DMS 273 treated with DMSO at 0.1 percent for 48 hours (cell line): ENCODE measurements at regions not wholly inside any gene's neighbourhood (a gene's known extent, or its start where the extent isn't known, plus 50 kb on each side); places are given as distances from the start of the nearest gene placed in this dataset.
A peak's percentile ranks its signal among the peaks of the same experiment; 100 is the strongest.
"Not testable (repeated sequence)": the region's sequence is repeated elsewhere in the genome, so short reads cannot be mapped to it uniquely, and the experiment has no call there.

Source experiments
- DNase-seq: peaks from one replicate; lab custom pipeline; 2025; lab: John Stamatoyannopoulos, UW

DNA sequence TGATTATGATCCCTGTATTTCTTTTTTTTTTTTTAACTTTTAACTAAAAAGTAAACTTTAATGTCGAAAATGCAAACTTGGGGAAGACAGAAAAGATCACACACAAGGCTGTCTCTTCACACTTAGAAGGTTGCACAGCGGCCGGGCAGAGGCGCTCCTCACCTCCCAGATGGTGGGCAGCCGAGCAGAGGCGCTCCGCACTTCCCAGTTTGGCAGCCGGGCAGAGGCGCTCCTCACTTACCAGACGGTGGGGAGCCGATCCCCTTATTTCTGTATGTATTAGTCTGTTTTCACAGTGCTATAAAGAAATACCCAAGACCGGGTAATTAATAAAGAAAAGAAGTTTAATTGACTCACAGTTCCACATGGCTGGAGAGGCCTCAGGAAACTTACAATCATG is 805.6 kb upstream of the SPRY2 start:
- DNase-seq, result not testable (repeated sequence)

DNA sequence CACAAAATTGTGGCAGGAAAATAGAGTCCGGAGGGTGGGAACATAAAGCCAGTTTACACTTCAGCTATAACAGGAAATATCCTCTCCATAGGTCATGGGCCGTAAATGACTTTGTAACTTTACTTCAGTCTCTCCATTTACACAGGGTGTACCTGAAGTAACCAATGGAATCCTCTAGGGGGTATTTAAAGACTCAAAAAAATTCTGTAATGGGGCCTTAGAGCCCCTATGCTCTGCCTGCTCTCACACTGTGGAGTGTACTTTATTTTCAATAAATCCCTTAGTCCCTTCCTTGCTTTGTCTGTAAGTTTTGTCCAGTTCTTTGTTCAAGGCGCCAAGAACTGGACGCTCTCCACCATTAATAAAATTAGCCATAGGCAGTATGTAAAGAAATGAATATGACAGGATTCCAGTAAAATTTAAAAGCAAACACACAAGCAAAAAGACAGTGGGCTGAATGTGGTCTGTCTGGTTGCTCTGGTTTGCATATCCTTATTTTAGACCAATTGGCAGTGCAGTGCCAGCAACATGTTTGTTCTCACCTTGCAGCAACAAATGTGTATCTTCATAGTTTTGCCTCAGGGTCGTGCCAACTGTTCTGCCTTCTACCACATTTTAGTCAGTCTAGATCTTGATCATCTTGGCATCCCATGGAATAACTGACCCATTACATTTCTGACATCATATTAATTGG is 801.5 kb upstream of the SPRY2 start:
- DNase-seq, result no peak

- DNase-seq, result no peak
Observed at GRCh38 chr13:81140675-81141074, 799.7 kb upstream of the SPRY2 start.

GRCh38 chr13:81139987-81140386 is 799.1 kb upstream of the SPRY2 start:
- DNase-seq, result no peak

DNA sequence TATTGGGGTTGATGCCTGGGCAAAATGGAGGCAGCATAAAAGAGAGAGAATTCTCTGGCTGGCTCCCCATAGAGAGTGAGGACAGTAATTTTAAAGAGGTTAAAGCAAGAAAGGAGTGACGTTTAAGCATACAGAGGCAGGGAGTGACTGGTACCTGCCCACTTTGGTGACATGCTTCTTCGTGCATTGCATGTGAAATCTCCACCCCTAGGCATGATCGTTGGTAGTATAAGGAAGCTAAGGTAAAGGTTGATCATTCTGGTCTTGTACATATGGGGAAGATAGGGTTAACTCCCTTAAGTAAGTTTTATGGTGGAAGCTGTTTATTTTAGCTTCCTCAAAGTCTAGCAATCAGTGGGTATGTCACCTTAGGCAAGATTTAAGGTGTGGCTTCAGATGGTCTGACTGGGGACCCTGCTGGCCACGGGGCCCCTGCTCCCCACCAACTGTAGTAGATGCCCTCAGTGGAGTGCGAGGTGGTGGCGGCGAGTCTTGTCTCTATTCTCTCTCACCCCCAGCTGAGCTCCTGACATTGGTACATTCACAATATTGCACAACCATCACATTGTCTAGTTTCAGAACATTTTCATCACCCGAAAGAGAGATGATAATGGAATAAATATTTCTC is 797.5 kb upstream of the SPRY2 start:
- DNase-seq, result no peak

- no peak for DNase-seq
Observed at GRCh38 chr13:81133066-81133465, 792.1 kb upstream of the SPRY2 start.

DNA sequence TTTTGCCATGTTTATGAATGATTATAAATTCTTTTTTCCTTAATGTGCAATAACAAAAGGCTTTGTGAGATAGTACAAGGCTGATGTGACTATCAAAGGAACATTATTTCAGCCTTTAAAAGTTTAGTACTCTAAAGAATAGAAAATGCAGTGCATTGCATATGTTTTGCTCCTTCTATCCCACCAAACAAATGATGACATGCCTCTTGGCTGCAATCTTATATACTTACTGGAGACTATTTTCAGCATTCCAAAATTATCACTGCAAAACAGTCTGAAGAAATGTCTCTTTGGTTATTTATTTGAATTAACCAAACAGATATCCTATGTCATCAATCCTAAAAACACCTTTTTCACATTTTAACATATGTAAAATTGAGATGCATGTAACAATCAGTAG is 776.5 kb upstream of the SPRY2 start:
- DNase-seq, result no peak

DNA sequence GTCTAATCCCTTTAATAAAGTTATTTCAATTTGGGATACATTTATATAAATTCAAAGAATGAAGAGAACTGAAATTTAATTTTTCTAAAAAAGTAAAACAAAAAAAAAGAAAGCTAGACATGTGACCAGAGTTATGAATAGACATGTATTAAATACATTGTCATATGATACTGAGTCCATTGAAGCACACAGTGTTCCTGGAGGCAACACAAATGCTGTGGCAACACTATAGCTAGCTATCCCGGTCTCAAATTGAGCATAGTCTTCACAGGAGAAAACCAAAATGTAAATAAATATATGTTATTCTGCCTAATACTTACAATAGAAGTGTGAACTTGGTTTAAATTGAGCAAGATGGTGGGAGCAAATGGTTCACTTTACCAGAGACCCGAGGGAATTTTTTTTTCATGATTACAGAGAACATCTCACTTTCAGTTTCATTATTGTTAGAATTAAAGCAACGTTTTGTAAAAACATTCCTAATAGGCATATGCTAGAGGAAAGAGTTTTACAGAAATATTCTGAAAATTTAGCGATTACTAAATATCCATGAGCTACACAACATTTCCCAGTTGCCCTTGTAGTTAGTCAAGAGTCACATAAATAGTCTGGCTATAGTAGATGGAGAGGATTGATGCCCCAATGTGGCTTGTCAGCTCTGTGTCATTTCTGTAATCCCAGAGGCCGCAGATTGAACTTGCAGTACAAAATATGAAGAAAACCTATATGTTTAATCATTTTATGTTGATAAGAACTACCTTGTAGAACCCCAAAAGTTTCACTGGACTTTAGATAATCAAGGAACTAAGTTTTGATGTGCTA is 775.7 kb upstream of the SPRY2 start:
- no peak for DNase-seq

DNA sequence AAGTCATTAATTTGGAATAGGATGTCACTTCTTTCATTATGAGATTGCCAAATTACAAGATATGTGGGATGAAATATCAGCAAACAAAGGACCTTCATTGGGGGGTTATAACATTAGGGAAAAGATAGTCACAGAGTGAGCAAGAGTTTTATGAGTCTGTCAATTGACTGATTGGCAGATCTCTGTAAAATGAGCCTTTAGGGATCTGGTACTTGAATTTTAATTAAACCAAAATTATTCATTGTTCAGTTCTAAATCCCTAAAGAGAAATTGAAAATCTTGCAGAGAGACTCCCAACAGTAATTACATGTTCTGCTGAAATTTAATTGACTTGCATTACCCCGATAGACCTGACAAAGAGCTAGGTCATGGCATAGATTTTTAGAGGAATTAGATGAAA is 768.1 kb upstream of the SPRY2 start:
- DNase-seq, result no peak

- no peak for DNase-seq
Observed at GRCh38 chr13:81106348-81106747, 765.4 kb upstream of the SPRY2 start.

DNA sequence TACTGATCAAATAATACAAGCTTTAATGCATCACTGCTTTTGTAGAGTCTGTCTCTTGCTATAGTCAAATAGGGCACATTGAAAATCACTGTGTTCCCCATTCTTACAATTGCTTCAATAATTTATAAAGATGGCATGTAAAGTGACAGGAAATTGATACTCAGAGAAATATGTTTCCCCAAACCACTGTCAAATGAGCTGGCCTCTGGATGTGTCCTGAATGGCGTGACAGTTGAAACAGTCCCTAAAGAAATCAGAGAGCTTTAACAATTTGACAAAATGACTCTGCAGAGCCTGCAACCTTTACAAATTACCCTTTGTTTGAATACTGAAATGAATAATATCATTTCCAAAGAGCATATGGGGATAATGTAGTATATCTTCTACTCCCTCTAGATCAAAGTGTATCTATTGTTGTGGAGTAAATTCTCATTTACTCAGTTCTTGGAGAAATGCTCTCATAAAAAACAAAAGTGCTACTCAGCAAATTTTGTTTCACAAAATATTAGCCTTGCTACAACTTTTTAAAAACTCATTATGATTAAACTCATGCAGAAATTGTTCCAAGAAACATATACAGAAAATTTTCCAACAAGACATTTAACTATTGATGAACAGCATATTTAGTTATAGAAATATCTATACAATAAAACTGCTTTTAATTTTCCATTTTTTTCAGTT is 763.2 kb upstream of the SPRY2 start:
- no peak for DNase-seq

GRCh38 chr13:81102066-81102465 is 761.1 kb upstream of the SPRY2 start:
- DNase-seq, result not testable (repeated sequence)

GRCh38 chr13:81089371-81090157 is 748.6 kb upstream of the SPRY2 start:
- no peak for DNase-seq

- DNase-seq, result no peak
Observed at GRCh38 chr13:81080911-81081454, 740.1 kb upstream of the SPRY2 start.

GRCh38 chr13:81078048-81078447 is 737.1 kb upstream of the SPRY2 start:
- no peak for DNase-seq

GRCh38 chr13:81069822-81070221 is 728.9 kb upstream of the SPRY2 start:
- not testable (repeated sequence) for DNase-seq

DNA sequence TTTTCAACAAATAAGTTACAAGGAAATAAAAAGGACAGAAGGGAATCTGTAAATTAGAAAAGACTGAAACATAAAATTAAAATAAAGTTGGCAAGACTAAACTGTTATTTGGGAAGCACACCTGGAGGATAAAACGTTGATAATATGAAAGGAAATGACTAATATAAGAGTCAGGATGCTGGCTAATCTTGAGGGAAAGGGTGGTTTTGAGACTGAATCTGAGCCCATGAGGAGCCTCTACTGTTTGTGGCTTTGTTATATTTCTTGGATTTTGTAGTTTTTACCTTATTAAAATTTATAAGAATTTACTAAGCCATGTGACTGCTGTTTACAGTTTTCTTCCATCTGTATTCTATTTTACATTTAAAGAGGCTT is 718.0 kb upstream of the SPRY2 start:
- no peak for DNase-seq

GRCh38 chr13:81058211-81058915 is 717.4 kb upstream of the SPRY2 start:
- DNase-seq, result no peak

DNA sequence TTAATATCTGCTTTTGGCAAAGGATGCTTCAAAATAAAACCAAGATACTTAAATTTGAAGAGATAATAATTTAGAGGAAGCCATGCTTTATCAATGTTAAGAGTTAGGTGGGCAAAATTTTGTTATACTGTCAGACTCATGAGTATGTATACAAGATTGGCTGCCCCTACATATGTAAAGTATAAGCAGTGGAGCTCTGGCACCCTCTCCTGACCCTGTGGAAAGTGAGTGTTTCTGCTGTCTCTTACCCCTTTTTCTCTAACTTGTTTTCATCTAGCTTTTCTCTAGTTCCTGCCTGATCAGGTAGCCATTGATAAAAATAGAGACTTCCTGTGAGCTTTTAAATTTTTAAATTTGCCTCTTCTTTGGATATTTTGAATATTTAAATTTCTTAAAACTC is 710.9 kb upstream of the SPRY2 start:
- DNase-seq, result no peak

DNA sequence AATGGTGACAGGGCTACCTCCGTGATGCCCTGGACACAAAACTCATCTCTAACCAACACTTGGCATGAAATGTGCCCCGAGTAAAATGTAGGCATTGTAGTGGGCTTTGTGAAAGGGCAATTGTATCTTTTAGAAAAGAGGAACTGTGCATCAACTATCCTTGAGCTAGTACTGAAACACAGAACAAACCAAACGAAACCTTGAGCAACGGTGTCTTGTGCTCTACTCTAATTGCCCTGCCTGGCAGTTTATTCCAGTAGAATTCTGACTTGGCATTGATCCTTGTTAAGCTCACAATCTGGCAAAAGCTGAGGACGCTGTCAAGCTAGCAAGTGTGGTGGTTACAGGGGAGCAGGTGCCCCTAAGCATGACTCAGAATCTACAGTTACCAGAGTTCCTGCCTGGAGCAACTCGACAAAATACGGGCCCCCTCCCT is 707.1 kb upstream of the SPRY2 start:
- peak; percentile 11 for DNase-seq

DNA sequence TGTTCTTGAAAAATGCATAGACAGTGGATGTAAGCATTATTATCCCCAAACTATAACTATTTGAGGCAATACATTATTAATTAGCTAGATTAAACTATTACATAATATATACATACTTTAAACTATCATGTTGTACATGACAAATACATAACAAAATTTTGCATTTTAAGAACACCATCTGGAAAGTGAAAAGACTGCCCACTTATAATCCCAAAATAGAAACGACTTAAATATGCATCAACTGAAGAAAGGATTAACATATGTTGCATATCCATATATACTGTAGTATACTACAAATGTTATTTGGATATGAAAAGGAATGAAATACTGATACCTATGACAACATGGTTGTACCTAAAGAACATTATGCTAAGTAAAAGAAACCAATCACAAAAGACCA is 700.8 kb upstream of the SPRY2 start:
- no peak for DNase-seq
